Neural cell (in vitro differentiated cells): ENCODE measurements at regions not wholly inside any gene's neighbourhood (a gene's known extent, or its start where the extent isn't known, plus 50 kb on each side); places are given as distances from the start of the nearest gene placed in this dataset.

Experiments used
- H2AFZ ChIP-seq: fragments of 200-600, 300-800 bp; sonication (generic), shearing (Covaris generic); 2 replicates; pipeline ENCODE4 v1.6.0; 2014; ENCODE audit warnings: low read depth, mild to moderate bottlenecking, antibody characterized with exemption, low read length, moderate library complexity
- H3F3A ChIP-seq: fragments of 200-600 bp; shearing (Covaris generic); 2 replicates; pipeline ENCODE4 v1.6.1; 2016; ENCODE audit warnings: mild to moderate bottlenecking, moderate library complexity, mixed read lengths, antibody characterized with exemption, low read length; ENCODE audit not compliant: insufficient read depth, poor library complexity, severe bottlenecking
- H3K27ac ChIP-seq: fragments of 200-600, 300-800 bp; sonication (generic), shearing (Covaris generic); 2 replicates; pipeline ENCODE4 v1.5.1; 2014; ENCODE audit warnings: mild to moderate bottlenecking, low read length, moderate library complexity
- H3K27me3 ChIP-seq: fragments of 300-800, 200-600 bp; sonication (generic), shearing (Covaris generic); 2 replicates; pipeline ENCODE4 v1.6.0; 2014; ENCODE audit warnings: mild to moderate bottlenecking, low read depth, low read length, moderate library complexity; ENCODE audit not compliant: insufficient read depth
- H3K36me3 ChIP-seq: fragments of 300-800, 200-600 bp; sonication (generic), shearing (Covaris generic); 2 replicates; pipeline ENCODE4 v1.5.1; 2014; ENCODE audit warnings: mild to moderate bottlenecking, antibody characterized with exemption, low read length, moderate library complexity; ENCODE audit not compliant: insufficient read depth
- H3K4me2 ChIP-seq: fragments of 300-800, 200-600 bp; sonication (generic), shearing (Covaris generic); 2 replicates; pipeline ENCODE4 v1.6.0; 2014; ENCODE audit warnings: mild to moderate bottlenecking, low read length
- H3K4me3 ChIP-seq: fragments of 300-800, 200-600 bp; sonication (generic), shearing (Covaris generic); 2 replicates; pipeline ENCODE4 v1.5.1; 2014; ENCODE audit warnings: mild to moderate bottlenecking, low read length, moderate library complexity
- H3K79me2 ChIP-seq: fragments of 200-600 bp; shearing (Covaris generic); replicated peaks from 2 replicates; pipeline ENCODE4 v1.6.0; 2014; ENCODE audit warnings: mild to moderate bottlenecking, low read length, moderate library complexity; ENCODE audit not compliant: insufficient read depth
- H3K9ac ChIP-seq: fragments of 300-800, 200-600 bp; sonication (generic), shearing (Covaris generic); 2 replicates; pipeline ENCODE4 v1.6.1; 2016; ENCODE audit warnings: mild to moderate bottlenecking, low read length, mixed read lengths
- H3K9me2 ChIP-seq: fragments of 200-600 bp; shearing (Covaris generic); 2 replicates; pipeline ENCODE4 v1.6.1; 2016; ENCODE audit warnings: mild to moderate bottlenecking, low read length, mixed read lengths; ENCODE audit not compliant: insufficient read depth
- H3K9me3 ChIP-seq: fragments of 200-600, 300-800 bp; sonication (generic), shearing (Covaris generic); 2 replicates; pipeline ENCODE4 v1.6.1; 2016; ENCODE audit warnings: mild to moderate bottlenecking, mixed run types, low read length, moderate library complexity, mixed read lengths
- H4K20me1 ChIP-seq: fragments of 200-600 bp; shearing (Covaris generic); 2 replicates; pipeline ENCODE4 v1.6.1; 2016; ENCODE audit warnings: mild to moderate bottlenecking, mixed run types; ENCODE audit not compliant: insufficient read depth
- CTCF ChIP-seq: fragments of 450-650 bp; IDR thresholded peaks from 2 replicates; pipeline ENCODE4 v1.5.1; 2014; ENCODE audit warnings: antibody characterized with exemption, mild to moderate bottlenecking, moderate library complexity; ENCODE audit not compliant: poor library complexity, severe bottlenecking
- EP300 ChIP-seq: fragments of 450-650 bp; conservative IDR thresholded peaks from 2 replicates; pipeline ENCODE4 v1.6.1; 2014; ENCODE audit warnings: antibody characterized with exemption, mild to moderate bottlenecking, moderate library complexity; ENCODE audit not compliant: poor library complexity, severe bottlenecking
- EZH2 ChIP-seq: fragments of 200-600, 300-800 bp; shearing (Covaris generic), sonication (generic); IDR thresholded peaks from 2 replicates; pipeline ENCODE4 v1.6.1; 2014; ENCODE audit warnings: antibody characterized with exemption, low read length, borderline replicate concordance, mild to moderate bottlenecking; ENCODE audit not compliant: insufficient read depth, poor library complexity, severe bottlenecking
- MXI1 ChIP-seq: fragments of 450-650 bp; conservative IDR thresholded peaks from 2 replicates; pipeline ENCODE4 v1.6.1; 2014; ENCODE audit warnings: antibody characterized with exemption, mild to moderate bottlenecking; ENCODE audit not compliant: poor library complexity, severe bottlenecking
- POLR2AphosphoS5 ChIP-seq: IDR thresholded peaks from 2 replicates; pipeline ENCODE4 v1.6.1; 2012
- RAD21 ChIP-seq: fragments of 450-650 bp; conservative IDR thresholded peaks from 2 replicates; pipeline ENCODE4 v1.6.1; 2014; ENCODE audit warnings: antibody characterized with exemption, mild to moderate bottlenecking, moderate library complexity
- REST ChIP-seq: IDR thresholded peaks from 2 replicates; pipeline ENCODE4 v1.6.1; 2012; ENCODE audit warnings: borderline replicate concordance
- SMC3 ChIP-seq: fragments of 450-650 bp; conservative IDR thresholded peaks from 2 replicates; pipeline ENCODE4 v1.6.1; 2014; ENCODE audit warnings: antibody characterized with exemption, mild to moderate bottlenecking, moderate library complexity; ENCODE audit not compliant: poor library complexity
- TAF1 ChIP-seq: IDR thresholded peaks from 2 replicates; pipeline ENCODE4 v1.6.1; 2012; ENCODE audit warnings: low read depth

GRCh38 chr6:15986027-15986629, 142.8 kb upstream of the MYLIP start:
- Histone ChIP-seq H3K27ac (no peak overlapping the region), H3K27me3 (no peaks in the 10 kb centered on the region), H3K9me2 (no peaks in the 10 kb centered on the region), H3F3A (peaks cover 5% of the 10 kb centered on the region), H3K36me3 (no peaks in the 10 kb centered on the region), H3K4me3 (no peak overlapping the region), H4K20me1 (no peaks in the 10 kb centered on the region), H3K4me2 (no peak overlapping the region), H3K79me2 (no peaks in the 10 kb centered on the region), H3K9me3 (no peaks in the 10 kb centered on the region), H3K9ac (no peak overlapping the region), H2AFZ (no peak overlapping the region)
- no peak for TF ChIP-seq RAD21
- TF ChIP-seq EP300 = no peak
- TF ChIP-seq SMC3 = no peak
- no peak for TF ChIP-seq REST
- TF ChIP-seq CTCF = no peak
- no peak for TF ChIP-seq EZH2
- no peak for TF ChIP-seq MXI1
- no peak for TF ChIP-seq POLR2AphosphoS5
- no peak for TF ChIP-seq TAF1

GRCh38 chr6:15985379-15985959, 143.4 kb upstream of the MYLIP start:
- no peak overlapping the region for H3K4me3 ChIP-seq
- no peaks in the 10 kb centered on the region for H4K20me1 ChIP-seq
- no peak overlapping the region for H2AFZ ChIP-seq
- no peak overlapping the region for H3K9ac ChIP-seq
- H3K79me2 ChIP-seq = no peaks in the 10 kb centered on the region
- TF ChIP-seq RAD21 (no peak), CTCF (no peak), MXI1 (no peak), EP300 (no peak)
- no peaks in the 10 kb centered on the region for H3K36me3 ChIP-seq
- H3K9me3 ChIP-seq = no peaks in the 10 kb centered on the region
- no peaks in the 10 kb centered on the region for H3K9me2 ChIP-seq
- no peak overlapping the region for H3K27ac ChIP-seq
- H3F3A ChIP-seq = peaks cover 5% of the 10 kb centered on the region
- no peaks in the 10 kb centered on the region for H3K27me3 ChIP-seq
- no peak overlapping the region for H3K4me2 ChIP-seq
